HCEC 1CT (cell line): ENCODE measurements at regions not wholly inside any gene's neighbourhood (a gene's known extent, or its start where the extent isn't known, plus 50 kb on each side); places are given as distances from the start of the nearest gene placed in this dataset.

Experiments
- DNase-seq: peaks from one replicate; pipeline ENCODE4 v3.0.0-alpha.2; 2017

DNA sequence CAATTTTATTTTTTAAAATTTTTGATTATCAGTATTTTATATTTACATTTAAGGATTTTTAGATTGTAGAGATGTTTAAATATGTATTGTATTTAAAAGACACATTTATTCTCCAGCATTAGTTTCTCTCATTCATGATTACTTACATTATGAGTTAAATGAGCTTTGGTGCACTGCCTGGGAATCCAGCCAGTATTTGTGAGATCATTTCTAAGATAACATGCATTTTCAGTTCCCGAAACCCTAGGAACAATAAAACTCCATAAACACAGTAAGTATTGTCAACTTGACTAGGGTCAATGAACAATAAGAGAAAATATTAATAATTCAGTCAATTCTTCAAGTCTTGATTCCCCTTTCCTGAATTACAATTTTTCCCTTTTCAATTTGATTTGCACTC, 403.3 kb downstream of the PLK2 start:
- DNase-seq: no peak

DNA sequence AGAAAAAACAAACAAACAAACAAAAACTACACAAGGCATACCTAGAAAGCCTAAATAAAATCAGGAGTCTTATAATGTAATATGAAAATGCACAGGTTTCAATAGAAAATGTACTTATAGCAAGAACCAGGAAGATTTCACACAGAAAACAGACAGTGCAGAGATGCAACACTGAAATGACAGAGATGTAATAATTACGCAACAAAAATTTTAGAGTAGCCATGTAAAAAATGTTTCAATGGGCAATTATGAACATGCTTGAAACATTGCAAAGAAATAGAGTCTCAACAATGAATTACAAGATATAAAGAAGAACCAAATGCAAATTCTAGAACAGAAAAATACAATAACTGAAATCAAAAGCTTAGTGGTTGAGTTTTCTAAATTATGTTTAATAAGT, 405.9 kb downstream of the PLK2 start:
- DNase-seq: no peak

DNA sequence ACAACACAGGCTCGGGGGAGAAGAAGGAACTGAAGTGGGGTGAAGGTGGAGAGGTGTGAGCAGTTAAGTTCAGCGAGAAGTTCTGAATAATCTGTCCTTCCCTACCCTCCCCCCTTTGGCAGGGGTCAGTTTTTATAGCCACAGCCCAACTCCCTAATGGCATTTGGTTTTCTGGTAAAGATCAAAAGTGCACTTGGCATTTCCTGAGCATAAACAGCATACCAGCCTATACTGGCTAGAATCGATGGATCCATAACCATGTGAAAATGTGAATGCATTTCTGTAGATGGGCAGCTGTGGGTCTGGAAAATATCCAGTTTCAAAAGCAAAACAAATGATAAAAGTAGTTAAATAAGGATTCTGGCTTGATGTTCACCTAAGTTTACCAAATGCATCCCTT, 410.9 kb downstream of the PLK2 start:
- DNase-seq: no peak

DNA sequence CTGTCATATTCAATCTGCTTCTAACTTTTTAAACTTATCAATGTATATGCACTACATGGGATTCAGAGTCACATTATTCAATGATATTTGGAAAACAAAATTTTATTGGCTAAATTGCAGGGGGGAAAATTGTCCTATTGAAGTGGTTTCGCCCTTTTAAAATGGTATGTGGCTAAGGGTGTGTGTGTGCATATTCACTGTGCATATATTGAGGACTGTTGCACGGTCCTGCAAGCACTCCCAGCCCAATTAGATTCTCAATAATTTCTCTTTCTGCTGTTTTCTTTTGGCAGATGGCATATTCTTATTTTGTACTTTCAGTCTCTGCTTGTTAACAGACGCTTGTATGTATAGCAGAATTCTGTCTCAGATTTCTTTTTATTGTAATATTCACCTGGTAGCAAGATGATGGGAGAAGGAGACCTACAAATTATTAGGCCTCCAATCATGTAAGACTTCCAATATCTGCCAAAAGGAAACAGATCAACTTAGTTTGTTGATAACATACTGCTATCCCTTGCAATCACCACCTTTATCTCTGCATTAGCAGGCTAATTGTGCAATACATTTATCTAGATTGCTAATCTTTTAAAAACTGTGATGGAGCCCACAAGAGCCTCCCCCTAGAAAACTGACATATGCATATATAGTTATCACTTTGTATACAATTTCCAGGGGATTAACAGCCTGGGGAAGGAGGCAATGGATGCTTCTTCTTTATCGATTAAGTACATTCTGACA, 411.5 kb downstream of the PLK2 start:
- DNase-seq: no peak

DNA sequence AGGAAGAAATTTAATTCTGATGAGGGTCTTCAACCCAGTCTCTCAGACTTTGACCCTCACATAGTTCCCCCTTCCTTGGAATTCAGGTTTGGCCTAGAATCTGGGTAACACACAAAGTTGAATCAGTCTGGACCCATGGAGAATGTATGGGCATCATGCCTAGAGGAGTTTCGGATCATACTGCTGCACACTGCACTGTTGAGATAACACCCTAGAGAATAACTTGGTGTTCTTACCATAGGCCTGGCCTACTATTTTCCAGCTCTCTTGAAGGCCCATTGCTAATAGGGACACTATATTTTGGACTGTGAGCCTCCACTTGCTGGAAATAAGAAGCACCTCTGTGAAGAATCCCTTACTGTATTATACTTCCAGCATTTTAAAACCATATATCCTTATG, 413.5 kb downstream of the PLK2 start:
- DNase-seq: no peak

DNA sequence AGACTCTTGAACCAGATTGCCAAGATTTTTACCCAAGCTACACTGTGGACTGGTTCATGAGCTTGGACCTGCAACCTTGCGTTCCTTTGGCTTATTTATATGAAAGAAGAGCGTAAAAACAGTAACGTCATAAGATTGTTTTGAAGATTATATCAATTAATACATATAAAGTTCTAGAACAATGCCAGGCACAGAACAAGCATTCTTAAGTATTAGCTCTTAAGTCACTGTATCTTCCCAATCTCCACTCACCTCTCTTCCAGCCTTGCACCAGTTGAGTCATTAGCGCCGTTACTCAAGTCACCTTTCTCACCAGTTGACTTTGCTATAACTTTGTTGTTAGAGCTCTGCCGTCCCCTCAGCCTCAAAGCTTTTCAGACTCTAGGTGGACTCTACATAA, 415.7 kb downstream of the PLK2 start:
- no peak for DNase-seq

DNA sequence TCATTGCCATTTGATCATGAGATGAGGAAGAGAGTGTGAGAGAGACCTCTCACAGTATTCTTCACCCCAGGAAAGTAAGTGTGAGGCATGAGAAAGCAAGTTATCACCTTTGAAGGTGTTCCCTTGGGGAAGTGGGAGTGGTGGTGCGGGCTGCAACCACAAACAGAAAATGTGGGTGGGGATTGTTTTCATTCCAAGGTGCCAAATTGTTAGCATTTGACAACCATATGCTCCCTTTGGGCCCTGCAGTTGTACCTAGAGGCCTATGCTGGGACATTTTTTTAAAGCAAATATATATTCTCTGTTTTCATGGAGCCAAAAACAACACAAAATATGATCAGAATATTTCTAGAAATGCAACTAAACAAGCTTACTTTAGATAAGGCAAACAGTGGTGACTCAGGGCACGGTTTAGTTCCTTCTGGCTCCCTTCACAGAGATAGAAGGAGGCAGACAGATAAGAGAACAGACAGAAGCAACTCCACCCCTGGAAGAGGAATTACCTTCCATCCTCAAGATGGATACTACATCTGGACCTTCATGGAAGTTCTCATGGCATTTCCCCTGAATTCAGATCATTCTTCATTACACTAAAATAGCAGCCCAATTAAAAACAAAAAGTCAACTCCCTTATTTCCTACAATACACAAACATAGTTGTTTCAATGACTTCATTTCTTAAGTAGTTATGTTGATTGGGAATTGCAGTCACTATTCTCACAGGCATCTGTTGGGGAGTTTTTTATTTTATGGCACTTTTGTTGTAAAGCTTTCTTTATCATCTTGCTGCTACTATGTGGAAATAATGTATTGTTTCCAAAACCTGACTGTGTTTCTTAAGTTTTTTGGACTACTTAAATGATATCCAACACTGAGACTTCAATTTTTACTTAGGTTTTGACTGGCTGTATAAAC, 416.6 kb downstream of the PLK2 start:
- no peak for DNase-seq

DNA sequence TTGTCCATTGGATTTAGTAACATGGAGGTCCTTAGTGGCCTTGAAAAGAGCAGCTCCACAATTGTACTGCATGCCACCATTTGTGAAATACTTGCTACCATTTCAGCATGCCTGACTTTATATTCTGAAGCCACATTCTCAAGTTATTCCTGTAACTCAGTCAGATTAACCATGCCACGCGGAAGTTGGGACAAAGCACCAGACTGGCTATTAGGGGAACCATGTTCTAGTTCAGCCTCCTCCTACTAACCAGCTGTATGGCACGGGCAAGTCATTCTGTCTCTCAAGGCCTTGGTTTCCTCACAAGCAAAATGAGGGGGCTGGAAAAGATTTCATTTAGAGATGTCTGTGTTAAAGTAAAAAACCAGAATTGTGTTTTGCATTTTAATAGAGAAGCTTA, 418.0 kb downstream of the PLK2 start:
- DNase-seq: no peak

DNA sequence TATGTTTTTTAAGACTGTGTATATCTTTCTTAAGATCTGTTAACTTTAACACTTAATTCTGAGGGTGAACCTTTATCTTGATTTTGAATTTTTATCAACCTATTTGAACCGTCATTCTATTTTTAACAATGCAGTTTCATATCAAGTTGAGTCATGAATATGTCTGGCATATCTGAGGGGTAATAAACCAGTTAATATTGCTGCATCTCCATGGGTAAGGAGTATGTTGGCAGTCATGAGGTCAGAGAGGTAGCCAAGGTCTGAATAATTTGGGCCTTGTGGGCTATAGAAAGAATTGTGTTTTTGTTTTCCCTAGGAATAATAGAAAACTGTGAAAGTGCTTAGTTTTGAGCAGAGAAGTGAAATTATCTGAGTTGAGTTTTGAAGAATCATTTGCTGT, 419.0 kb downstream of the PLK2 start:
- no peak for DNase-seq

DNA sequence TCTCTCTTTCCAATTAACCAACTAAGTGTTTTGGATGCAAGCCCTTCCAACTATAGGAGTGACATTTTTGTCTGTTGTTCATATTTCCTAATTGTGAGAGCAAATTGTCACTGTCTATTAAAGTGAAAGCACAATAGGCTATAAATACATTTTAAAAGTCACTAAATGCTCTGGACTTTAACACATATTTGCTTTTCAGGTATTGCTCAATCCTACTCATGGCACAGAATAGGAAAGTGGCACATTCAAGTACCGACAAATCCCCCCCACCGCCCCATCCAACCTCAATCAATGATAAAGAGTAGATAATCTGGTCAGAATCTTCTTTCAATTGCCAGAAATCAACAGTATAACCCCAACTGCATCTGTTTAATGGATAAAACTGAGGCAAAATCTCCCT, 419.8 kb downstream of the PLK2 start:
- DNase-seq: no peak

DNA sequence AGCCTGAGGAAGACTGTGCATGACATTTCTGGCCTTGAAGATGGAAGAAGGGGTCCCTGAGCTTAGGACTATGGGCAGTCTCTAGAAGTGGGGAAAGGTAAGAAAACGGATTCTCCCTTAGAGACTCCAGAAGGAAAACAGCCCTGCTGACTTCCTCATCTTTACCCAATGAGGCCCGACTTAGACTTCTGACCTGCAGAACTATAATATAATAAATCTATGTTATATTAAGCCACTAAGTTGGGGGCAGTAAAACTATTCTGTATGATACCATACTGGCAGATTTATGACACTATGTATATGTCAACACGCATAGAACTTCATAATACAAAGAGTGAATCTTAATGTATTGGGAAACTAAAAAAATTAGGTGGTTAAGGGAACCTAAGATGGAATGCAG, 422.0 kb downstream of the PLK2 start:
- no peak for DNase-seq

DNA sequence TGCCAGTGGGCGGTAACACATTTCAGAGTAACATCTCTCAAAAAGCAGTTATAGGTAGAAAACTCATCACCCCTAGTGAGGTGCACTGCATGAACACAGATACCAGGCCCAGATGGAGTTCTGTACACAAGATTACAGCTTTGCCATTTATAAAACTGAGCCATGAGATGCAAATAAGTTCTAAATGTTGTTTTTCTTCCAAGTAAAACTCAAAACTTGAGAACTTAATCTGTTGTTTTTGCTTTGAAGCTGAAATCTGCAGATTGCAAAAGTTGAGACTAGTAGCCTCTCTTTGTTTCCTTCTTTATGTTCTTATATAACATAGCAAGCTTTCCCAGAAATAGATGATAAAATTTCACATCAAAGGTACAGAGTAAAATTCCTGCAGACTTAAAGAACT, 434.1 kb downstream of the PLK2 start:
- no peak for DNase-seq

DNA sequence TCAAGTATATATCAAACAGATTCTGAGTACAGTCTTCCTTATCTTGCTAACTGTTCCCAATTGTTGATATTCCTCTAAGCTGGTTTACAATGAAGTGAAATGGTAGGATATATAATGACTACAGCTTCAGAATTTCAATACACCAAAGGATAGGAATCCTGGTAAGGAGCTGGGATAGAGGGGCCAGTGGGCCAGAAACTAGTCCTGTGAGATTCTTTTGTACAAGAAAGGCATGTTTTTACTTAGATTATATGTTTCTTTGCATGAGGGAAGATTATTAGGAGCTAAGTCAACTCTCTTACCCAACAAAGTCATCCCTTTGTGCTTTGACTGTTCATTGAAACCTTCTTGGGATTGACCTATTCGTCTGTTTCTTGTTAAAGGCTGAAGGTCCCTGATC, 435.7 kb downstream of the PLK2 start:
- no peak for DNase-seq

DNA sequence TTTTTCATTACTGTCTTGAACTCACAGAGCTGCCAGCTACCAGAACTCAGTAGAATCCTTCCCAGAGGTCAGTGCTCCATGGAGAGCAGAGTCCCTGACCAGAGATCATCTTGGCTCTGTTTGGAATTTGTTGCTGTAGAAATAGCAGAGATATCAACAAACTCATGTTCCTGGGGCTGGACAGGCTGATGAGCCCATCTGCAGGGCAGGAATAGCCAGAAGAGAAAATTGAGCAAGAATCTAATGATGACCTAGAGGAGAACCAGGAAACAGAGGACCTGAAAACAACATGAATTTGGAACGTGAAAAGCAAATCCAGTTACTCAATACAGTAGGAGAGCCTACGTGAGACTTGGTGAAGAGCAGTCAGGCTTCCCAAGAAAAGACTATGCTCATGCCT, 437.8 kb downstream of the PLK2 start:
- DNase-seq: no peak

DNA sequence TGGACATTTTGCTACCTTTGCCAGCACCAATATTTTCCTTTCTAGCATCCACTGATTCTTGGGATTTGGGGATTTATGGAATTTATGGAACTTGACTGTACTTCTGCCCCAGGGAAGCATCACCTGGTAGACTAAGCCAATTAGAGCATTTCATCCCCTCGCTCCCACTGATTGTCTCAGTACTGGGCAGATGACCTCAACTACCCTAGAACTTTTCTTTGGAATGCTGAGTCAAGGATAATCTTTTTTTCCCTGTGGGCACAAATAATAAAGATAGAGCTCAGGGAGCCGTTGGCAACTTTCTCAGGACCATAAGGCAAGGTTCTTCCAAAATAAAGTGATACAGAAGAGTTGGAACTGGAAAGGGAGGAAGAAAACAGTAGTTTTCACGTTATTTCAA, 438.4 kb downstream of the PLK2 start:
- DNase-seq: no peak

DNA sequence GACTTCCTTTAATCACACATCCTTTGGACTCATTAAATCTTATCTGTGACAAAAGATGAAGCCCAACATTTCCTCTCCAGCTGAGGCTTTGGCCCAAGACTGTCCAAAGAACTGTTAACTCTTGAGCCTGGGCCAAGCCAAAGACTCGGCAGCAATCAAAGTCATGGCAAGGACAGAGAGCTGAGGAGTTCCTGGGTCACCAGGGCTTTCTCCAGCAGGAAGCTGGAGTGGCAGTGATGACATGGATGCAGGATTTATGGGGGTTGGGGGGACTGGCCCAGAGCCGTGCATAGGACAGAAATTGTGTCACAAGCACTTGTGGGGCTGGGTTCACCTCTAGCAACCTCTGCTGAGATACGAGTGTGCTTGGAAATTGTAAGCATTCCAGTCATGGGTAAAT, 440.3 kb downstream of the PLK2 start:
- peak; percentile 11 for DNase-seq

DNA sequence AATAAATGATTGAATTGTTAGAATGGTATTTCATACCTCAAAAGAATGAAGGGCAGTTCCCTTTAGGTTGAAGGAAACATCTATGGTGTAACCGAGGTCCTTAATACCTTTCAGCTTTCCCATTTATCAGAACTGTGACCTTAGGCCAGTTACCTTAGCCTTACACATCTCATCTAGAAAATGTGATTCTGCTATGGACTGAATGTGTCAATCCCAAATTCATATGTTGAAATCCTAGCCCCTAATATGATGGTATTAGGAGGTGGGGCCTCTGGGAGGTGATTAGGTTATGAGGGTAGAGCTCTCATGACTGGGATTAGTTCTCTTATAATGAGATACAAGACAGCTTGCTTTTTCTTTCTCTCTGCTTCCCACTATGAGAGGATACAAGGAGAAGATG, 441.9 kb downstream of the PLK2 start:
- no peak for DNase-seq

DNA sequence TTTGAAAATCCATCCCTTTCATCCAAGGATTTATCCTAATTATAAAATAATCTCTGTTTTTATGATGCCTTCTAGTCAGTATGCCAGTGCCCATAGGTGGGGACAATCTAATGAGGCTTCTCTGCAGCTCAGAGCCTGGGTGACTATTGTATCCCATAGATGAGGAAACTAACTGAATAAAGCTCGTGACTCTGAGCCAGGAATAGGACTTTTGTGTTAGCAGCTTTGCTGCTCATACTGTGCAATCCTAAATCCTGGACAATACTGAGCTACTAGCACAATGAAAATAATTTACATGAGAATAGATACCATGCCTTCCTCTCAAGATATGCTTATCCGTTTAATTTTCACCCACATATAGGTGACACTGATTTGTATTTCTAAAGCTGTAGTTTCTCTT, 443.0 kb downstream of the PLK2 start:
- DNase-seq: no peak

DNA sequence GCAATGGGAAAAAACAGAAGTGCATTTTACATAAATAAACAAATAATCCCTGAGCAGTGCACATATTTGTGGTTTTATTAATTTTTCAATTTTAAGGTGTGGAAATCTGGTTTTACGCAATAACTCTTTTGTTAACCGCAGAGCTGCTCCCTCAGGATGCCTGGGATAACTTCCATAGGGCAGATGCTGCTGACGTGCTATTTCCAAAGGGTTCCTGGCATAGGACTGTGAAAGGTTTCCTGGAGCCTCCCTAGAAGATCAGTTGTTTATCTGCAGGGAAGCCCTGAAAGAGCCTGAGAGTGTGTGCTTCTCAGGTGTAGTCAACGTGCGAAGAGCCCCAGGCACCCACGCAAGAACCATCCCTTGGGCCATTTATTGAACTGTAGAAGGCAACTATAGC, 443.5 kb downstream of the PLK2 start:
- peak; percentile 18 for DNase-seq

DNA sequence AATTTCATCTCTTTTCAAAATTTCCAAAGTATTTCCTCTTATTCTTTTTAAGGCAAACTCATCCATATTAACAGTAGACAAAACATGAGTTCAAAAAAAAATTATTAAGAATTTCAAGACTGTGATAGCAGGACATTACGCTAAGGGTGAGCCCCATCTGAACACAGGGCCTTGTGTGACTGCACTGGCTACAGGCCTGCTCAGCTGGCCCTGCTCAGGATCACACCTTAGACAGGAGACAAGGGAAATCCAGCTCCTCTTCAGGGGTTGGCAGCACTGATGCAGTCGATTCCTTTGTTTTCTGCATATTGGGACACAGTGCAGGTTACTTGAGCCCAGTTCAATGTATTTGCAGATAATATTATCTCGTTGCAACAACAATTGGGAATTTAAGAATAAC, 444.7 kb downstream of the PLK2 start:
- no peak for DNase-seq

DNA sequence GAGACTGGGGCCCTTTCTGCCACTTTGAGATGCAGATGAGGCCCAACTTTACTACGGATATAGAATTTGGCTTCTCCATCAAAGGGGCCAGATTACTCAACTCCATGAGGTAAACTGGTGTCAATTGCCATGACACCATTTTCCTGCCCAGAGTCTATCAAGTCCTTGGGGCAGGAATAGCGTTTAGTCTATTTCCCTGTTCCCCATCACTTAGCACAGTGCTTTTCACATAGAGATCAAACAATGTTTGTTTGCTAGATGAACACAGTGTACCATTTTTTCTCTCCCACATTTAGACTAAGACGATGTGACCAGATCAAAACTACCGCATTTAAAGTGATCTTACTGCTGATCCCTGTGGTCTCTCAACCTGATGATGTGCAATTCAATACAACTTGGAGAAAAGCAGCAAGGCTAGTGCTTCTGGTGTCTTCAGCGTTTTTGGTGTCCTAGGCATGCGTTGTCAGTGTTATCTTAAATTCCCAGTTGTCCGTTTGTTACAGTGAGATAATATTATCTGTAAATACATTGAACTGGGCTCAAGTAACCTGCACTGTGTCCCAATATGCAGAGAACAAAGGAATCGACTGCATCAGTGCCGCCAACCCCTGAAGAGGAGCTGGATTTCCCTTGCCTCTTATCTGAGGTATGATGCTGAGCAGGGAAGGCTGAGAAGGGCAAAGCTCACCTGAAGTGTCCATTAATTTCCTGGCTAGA, 446.2 kb downstream of the PLK2 start:
- DNase-seq: no peak

DNA sequence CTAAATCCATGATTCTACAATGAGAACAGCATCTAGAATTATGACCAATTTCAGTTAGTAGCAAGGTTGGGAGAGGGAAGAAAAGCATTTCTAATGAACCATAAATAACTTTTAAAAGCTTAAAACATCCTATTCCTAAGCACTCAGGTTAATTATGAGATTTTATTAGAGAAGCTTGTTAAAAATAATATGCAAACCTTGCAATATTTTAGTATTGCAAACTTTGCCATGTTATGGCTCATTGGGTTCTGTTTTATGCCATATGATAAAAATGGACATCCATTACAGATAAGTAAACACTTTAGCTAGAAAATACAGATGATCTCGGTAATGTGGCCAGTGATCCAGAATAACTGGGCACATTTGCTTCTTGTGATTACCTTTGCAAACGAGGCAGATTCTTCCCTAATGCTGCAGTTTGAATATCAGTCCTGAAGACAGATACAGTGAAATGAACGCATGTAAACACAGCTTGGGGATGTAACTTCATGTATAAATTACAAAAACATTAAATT, 447.0 kb downstream of the PLK2 start:
- no peak for DNase-seq

DNA sequence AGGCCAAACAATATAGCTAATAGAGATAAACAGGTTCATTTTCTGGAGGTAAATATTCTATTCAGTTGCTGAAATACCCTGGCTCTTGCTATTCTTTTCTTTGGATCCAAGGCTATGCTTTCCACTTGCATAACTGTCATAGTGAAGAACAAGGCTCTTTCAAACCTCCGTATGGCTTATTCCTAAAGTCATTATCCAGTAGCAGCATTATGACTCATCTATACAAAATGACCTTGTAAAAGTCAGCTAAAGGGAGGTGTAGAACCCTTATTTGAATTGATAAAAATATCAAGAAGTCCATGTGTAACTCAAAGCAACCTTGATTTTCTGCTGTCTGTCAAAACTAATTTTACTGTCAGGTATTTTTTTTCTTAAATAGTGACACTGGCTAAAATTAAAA, 447.8 kb downstream of the PLK2 start:
- DNase-seq: no peak

DNA sequence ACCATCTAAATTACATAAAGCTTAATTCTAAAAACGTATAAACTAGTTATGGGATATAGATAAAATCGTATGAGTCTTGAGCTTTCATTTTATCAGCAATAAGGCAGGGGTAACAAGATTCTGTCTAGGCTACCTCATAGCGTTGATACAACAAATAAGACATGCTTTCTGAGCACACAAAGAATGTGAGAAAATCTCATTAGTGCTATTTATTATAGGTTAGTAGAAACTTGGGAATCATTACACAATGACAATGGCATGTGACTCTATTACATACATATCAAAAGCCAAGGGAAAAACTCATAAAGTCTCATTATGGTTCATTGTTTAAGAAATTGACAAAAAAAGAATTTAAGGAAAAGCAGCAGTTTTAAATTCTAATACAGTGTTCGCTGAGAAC, 448.6 kb downstream of the PLK2 start:
- DNase-seq: no peak
